GM06990 (cell line): ENCODE measurements at regions not wholly inside any gene's neighbourhood (a gene's known extent, or its start where the extent isn't known, plus 50 kb on each side); places are given as distances from the start of the nearest gene placed in this dataset.

Source experiments
- DNase-seq: peaks from one replicate; pipeline ENCODE4 v3.0.0-alpha.2; 2011; ENCODE audit not compliant: insufficient read length; ENCODE audit errors: extremely low read depth
- H3K27me3 ChIP-seq: replicated peaks from 2 replicates; pipeline ENCODE4 v1.6.0; 2011; ENCODE audit warnings: low read length; ENCODE audit not compliant: control insufficient read depth, insufficient read depth
- H3K36me3 ChIP-seq: 2 replicates; pipeline ENCODE4 v1.5.1; 2011; ENCODE audit warnings: low read length; ENCODE audit not compliant: control insufficient read depth, insufficient read depth
- H3K4me3 ChIP-seq: replicated peaks from 2 replicates; pipeline ENCODE4 v1.5.1; 2011; ENCODE audit warnings: low read depth, mild to moderate bottlenecking, control low read depth, low read length
- TF ChIP-seq, protein P1 (sequence below): IDR thresholded peaks from 2 replicates; pipeline ENCODE4 v1.5.1; 2011; ENCODE audit warnings: low read length, control low read depth, mild to moderate bottlenecking, inconsistent platforms; ENCODE audit not compliant: insufficient read depth, poor library complexity, severe bottlenecking

DNA sequence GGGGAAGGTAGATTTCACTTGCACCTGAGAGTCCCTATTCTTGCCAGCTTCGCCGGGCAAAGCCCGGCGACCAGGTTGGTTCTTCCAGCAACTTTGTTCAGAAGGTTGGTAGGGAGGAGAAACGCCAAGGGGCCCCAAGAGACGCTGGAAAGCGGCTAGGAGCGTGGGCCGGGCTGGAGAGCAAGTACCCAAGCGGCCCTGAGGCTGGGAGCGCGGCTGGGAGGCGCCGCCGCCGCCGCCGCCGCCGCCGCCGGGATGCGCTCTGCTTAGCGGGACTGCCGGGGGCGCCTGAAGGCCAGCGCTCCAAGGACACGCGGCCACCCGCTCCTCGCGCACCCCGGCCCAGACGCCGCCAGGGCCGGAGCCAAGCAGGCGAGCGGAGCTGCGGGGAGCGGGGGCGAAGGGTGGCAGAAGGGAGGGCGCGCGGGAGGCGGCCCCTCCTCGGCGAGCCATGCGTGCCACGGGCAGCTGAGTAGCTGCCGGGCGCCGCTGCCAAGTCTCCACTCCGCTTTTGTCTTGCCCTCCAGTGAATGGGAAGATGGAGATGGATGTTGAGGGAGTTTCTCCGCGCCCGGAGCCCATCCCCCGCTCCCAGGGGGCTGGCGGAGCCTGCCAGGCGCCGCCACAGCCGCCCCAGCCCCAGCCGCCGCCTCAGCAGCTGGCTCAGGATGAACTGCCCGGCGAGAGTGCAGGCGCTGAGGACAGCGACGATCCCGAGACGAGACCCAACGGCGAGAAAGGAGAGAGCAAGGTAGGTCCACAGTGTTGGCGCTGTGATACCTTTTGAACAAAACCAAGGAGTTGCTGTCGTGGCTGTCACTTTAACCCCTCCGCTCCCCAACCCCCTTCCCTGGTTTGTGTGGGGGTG, 227.4 kb upstream of the AZI2 start:
- Histone ChIP-seq H3K27me3 (no peaks in the 10 kb centered on the region; the same call in 1 of the 2 replicates), H3K36me3 (no peaks in the 10 kb centered on the region), H3K4me3 (no peak overlapping the region)
- TF ChIP-seq, protein P1, sequence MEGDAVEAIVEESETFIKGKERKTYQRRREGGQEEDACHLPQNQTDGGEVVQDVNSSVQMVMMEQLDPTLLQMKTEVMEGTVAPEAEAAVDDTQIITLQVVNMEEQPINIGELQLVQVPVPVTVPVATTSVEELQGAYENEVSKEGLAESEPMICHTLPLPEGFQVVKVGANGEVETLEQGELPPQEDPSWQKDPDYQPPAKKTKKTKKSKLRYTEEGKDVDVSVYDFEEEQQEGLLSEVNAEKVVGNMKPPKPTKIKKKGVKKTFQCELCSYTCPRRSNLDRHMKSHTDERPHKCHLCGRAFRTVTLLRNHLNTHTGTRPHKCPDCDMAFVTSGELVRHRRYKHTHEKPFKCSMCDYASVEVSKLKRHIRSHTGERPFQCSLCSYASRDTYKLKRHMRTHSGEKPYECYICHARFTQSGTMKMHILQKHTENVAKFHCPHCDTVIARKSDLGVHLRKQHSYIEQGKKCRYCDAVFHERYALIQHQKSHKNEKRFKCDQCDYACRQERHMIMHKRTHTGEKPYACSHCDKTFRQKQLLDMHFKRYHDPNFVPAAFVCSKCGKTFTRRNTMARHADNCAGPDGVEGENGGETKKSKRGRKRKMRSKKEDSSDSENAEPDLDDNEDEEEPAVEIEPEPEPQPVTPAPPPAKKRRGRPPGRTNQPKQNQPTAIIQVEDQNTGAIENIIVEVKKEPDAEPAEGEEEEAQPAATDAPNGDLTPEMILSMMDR, result no peak
- DNase-seq, result no peak

DNA sequence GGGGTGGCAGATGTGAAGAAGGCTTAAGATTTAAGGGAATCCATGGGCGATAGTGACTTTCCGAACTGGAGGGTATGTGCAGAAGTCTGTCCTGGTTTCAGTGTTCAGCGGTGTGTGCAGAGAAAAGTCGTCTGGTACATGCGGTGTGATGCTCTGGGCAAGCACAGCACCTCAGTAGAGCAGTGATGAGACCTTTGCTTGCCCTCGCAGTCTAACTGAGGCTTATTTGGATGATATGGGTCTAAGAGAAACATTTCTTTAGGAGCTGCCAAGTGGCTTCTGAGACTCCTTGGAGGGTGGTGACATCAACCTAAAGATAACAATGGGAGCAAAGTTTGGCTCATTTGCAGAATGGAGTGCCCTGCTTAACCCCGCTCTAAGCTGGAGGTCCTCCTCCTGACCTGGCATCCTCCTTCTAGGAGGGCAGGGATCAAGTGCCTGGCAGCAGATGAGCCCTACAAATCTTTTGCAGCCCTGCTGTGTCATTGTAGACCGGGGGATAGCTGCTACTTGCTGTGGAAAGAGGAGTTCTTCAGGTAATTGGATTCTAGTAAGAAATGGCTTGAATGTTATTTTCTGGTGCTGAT, 228.1 kb upstream of the AZI2 start:
- Histone ChIP-seq H3K4me3 (no peak overlapping the region), H3K27me3 (no peaks in the 10 kb centered on the region; the same call in 1 of the 2 replicates), H3K36me3 (no peaks in the 10 kb centered on the region)
- no peak for DNase-seq
- TF ChIP-seq, protein P1, result no peak

DNA sequence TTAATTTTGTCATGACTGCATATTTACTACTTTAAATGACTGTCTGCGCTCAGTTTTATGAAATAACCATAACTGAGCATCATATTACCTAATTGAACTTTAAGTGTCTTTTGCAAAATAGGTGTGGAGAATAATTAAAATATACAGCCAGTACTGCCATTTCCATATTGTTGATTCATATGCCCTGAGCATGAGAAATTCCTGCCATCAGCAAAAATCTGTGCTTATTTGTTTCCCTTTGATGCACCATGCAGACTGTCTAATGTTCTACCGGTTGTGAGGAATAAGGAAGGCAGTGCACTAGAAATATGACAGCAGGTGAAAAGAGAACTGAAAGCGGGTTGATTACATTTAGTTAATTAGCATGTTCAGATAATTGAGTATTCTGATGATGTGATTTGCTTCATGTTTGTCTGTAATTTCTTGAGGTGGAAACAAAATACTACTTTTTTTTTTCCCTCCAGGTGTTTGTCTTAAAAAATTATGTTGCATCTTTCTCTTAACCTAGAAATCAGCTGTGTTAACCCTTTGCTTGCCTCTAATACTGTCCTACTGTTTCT, 229.4 kb upstream of the AZI2 start:
- Histone ChIP-seq H3K36me3 (no peaks in the 10 kb centered on the region), H3K4me3 (no peak overlapping the region), H3K27me3 (no peaks in the 10 kb centered on the region; the same call in 1 of the 2 replicates)
- DNase-seq, result no peak
- TF ChIP-seq, protein P1, result no peak

- Histone ChIP-seq H3K4me3 (no peak overlapping the region), H3K36me3 (no peaks in the 10 kb centered on the region), H3K27me3 (no peaks in the 10 kb centered on the region)
- TF ChIP-seq, protein P1, result no peak
- DNase-seq, result no peak
Observed at GRCh38 chr3:28586325-28586724, 237.7 kb upstream of the AZI2 start.

DNA sequence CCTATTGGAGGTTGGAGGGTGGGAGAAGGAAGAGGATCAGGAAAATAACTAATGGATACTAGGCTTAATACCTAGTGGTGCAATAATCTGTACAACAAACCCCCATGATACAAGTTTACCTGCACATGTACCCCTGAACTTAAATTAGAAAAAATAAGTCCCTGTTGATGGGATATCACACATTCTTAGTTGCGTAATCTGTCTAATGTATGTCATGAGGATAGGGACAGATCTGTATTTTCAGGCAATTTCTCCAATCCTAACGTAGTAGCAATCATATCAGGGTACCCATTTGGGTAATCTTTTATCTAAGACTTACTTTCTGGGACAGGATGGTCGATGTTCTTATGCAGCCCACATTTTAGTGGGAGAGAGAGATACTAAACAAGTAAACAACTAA, 239.1 kb upstream of the AZI2 start:
- Histone ChIP-seq H3K27me3 (no peaks in the 10 kb centered on the region), H3K4me3 (no peak overlapping the region), H3K36me3 (no peaks in the 10 kb centered on the region)
- DNase-seq, result no peak
- TF ChIP-seq, protein P1, result no peak
